ENCODE measurements at regions not wholly inside any gene's neighbourhood (a gene's known extent, or its start where the extent isn't known, plus 50 kb on each side); places are given as distances from the start of the nearest gene placed in this dataset.

DNA sequence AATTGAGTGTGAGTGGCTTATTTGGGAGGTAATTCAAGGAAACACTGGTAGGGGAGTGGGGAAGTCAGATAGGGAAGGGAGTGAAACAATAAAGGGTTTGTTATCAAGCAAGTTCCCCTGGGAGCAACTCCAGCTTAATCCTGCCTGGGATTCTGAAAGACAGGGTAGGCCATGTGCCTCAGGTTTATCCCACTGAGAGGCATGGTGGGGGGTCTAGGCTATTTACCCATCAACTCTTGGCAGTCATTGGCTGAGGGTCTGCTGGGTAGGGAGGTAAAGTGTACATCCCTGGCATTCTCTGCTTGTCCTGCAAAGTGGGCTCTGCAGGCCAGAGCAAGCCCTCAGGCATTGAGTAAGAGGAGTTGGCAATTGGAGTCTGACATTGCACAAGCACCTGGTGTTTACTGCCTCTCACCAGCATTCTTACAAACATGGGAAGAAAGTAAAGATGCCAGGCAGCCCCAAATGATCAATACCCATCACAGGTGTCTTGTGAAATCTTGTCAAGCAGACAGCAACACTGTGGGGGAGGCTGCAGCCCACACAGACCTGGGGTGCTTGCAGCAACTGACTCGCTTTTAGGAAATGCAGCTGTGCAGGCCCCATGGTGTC, 169.3 kb downstream of the KTN1 start:
- Histone ChIP-seq H3K27ac (ENCODE audit: low read length) (no peak overlapping the region), H3K9ac (ENCODE audit: low read length) (no peak overlapping the region), H3K79me2 (ENCODE audit: low read length) (no peaks in the 10 kb centered on the region), H4K20me1 (ENCODE audit: insufficient read depth, low read depth, low read length) (no peaks in the 10 kb centered on the region), H3K4me2 (ENCODE audit: low read depth, low read length, poor library complexity, severe bottlenecking) (no peak overlapping the region), H3K9me3 (ENCODE audit: low read length) (no peaks in the 10 kb centered on the region), H3K9me2 (replicated peaks; ENCODE audit: insufficient read depth, low read length) (no peaks in the 10 kb centered on the region), H3K27me3 (ENCODE audit: low read length) (no peaks in the 10 kb centered on the region), H3K4me3 (ENCODE audit: low read length) (no peak overlapping the region), H3K4me1 (ENCODE audit: low read length) (no peaks in the 10 kb centered on the region), H2AFZ (ENCODE audit: low read length) (no peak overlapping the region), H3K36me3 (ENCODE audit: insufficient read depth, low read length) (no peaks in the 10 kb centered on the region)
- no peak for DNase-seq

DNA sequence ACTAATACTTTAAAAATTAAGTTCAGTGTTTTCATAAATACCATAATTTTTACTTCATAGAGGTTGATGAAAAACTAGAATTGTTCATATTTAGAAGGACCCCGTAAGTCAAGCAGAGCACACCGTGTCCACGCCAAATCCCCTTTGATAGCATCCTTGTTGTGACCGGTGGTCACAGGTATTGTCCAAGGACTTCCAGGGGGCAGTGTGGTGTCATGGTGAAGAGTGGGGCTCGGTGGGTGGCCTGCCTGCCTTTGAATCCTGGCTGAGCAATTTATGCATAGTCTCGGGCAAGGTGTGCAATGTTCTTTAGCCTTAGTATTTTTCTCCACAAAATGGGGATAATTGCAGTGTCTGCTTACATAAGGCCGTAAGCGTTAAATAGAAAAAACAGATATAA, 169.9 kb downstream of the KTN1 start:
- Histone ChIP-seq H4K20me1 (ENCODE audit: insufficient read depth, low read depth, low read length) (no peaks in the 10 kb centered on the region), H3K27me3 (ENCODE audit: low read length) (no peaks in the 10 kb centered on the region), H3K4me2 (ENCODE audit: low read depth, low read length, poor library complexity, severe bottlenecking) (no peak overlapping the region), H2AFZ (ENCODE audit: low read length) (no peak overlapping the region), H3K27ac (ENCODE audit: low read length) (no peak overlapping the region), H3K9me2 (replicated peaks; ENCODE audit: insufficient read depth, low read length) (no peaks in the 10 kb centered on the region), H3K9ac (ENCODE audit: low read length) (no peak overlapping the region), H3K4me3 (ENCODE audit: low read length) (no peak overlapping the region), H3K4me1 (ENCODE audit: low read length) (no peaks in the 10 kb centered on the region), H3K9me3 (ENCODE audit: low read length) (no peaks in the 10 kb centered on the region), H3K79me2 (ENCODE audit: low read length) (no peaks in the 10 kb centered on the region), H3K36me3 (ENCODE audit: insufficient read depth, low read length) (no peaks in the 10 kb centered on the region)
- DNase-seq: no peak

DNA sequence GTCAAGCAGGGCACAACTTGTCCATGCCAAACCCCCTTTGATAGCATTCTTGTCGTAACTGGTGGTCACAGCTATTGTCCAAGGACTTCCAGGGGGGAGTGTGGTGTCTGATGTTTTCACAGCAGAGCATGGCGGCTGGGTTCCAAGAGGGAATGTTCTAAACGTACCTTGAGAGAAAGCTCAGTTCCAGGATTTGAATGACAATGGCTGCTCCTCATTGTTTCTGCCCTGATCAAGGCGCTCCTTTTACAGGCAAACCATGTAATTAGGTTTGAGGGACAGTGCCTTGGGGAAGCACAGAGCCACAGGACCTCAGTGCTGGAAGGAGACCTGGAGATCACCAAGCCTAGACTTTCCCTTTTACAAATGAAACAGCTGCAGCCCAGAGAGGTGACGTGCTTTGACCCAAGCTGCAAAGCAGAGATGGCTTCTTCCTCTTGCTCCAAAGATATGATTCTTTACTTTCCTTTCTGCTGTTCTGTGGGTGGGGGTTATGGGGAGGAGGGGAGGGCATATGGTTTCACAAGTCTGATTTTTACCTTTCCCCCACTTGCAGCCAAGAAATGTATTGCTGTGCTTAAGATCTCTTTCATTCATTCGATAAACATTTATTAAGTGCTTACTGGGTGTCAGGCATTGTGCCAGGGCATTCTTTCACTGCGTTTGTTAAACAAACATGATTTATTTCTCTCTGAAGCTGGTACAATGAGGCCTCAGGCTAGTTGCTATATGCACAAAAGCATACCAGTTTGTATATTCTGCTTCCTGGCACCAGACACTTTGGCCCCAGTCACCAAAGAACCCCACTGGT, 172.8 kb downstream of the KTN1 start:
- DNase-seq: no peak
- no peak overlapping the region for H3K9ac ChIP-seq (ENCODE audit: low read length)
- H3K9me2 ChIP-seq (replicated peaks; ENCODE audit: insufficient read depth, low read length): no peaks in the 10 kb centered on the region
- H2AFZ ChIP-seq (ENCODE audit: low read length): no peak overlapping the region
- no peak overlapping the region for H3K4me2 ChIP-seq (ENCODE audit: low read depth, low read length, poor library complexity, severe bottlenecking)
- H3K27me3 ChIP-seq (ENCODE audit: low read length): no peaks in the 10 kb centered on the region
- H3K4me3 ChIP-seq (ENCODE audit: low read length): no peak overlapping the region
- H3K36me3 ChIP-seq (ENCODE audit: insufficient read depth, low read length): no peaks in the 10 kb centered on the region
- H3K79me2 ChIP-seq (ENCODE audit: low read length): no peaks in the 10 kb centered on the region
- H3K27ac ChIP-seq (ENCODE audit: low read length): no peak overlapping the region
- H3K4me1 ChIP-seq (ENCODE audit: low read length): no peaks in the 10 kb centered on the region
- no peaks in the 10 kb centered on the region for H3K9me3 ChIP-seq (ENCODE audit: low read length)
- no peaks in the 10 kb centered on the region for H4K20me1 ChIP-seq (ENCODE audit: insufficient read depth, low read depth, low read length)

DNA sequence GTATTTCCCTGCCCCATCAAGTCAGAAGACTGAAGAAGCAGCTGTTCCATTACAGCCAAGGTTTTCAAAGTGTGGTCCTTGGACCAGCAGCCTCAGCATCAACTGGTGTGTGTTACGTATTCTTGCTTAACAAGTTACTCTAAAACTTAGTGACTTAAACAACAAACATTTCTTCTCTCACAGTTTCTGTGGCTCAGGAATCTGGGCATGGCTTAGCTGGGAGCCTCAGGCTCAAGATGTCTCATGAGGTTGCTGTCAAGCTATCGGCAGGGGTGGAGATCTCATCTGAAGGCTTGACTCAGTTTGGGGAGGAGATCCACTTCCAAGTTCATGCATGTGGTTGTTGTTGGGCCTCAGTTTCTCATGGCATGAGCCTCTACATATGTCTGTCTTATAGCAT, 174.5 kb downstream of the KTN1 start:
- Histone ChIP-seq H3K79me2 (ENCODE audit: low read length) (no peaks in the 10 kb centered on the region), H3K9ac (ENCODE audit: low read length) (no peak overlapping the region)

DNA sequence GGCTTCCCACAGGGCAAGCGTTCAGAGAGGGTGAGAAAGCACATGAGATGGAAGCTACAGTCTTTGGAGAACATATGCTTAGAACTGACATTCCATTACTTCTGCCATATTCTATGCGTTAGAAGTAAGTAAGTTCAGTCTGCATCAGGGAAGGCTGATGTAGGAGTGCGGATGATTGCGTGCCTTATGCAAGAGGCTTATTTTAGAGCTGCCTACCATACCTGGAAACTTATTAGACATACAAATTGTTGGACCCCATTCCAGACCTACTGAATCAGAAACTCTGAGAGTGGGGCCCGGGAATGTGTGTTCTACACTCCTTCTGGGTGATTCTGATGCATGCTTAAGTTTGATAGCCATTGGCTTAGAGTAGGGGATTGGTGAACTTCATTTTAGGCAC, 174.9 kb downstream of the KTN1 start:
- Histone ChIP-seq H3K36me3 (ENCODE audit: insufficient read depth, low read length) (no peaks in the 10 kb centered on the region), H3K27ac (ENCODE audit: low read length) (no peak overlapping the region), H3K79me2 (ENCODE audit: low read length) (no peaks in the 10 kb centered on the region), H2AFZ (ENCODE audit: low read length) (no peak overlapping the region), H3K4me1 (ENCODE audit: low read length) (no peaks in the 10 kb centered on the region), H3K9me2 (replicated peaks; ENCODE audit: insufficient read depth, low read length) (no peaks in the 10 kb centered on the region), H3K4me3 (ENCODE audit: low read length) (no peak overlapping the region), H3K27me3 (ENCODE audit: low read length) (no peaks in the 10 kb centered on the region), H3K4me2 (ENCODE audit: low read depth, low read length, poor library complexity, severe bottlenecking) (no peak overlapping the region), H4K20me1 (ENCODE audit: insufficient read depth, low read depth, low read length) (no peaks in the 10 kb centered on the region), H3K9ac (ENCODE audit: low read length) (no peak overlapping the region), H3K9me3 (ENCODE audit: low read length) (no peaks in the 10 kb centered on the region)
- no peak for DNase-seq

More for the DNA sequence above, 174.5 kb downstream of the KTN1 start:
- H3K9me3 ChIP-seq (ENCODE audit: low read length): no peaks in the 10 kb centered on the region
- H3K36me3 ChIP-seq (ENCODE audit: insufficient read depth, low read length): no peaks in the 10 kb centered on the region
- H4K20me1 ChIP-seq (ENCODE audit: insufficient read depth, low read depth, low read length): no peaks in the 10 kb centered on the region
- no peaks in the 10 kb centered on the region for H3K9me2 ChIP-seq (replicated peaks; ENCODE audit: insufficient read depth, low read length)
- no peak overlapping the region for H3K27ac ChIP-seq (ENCODE audit: low read length)
- H3K4me3 ChIP-seq (ENCODE audit: low read length): no peak overlapping the region
- no peak overlapping the region for H3K4me2 ChIP-seq (ENCODE audit: low read depth, low read length, poor library complexity, severe bottlenecking)
- no peak overlapping the region for H2AFZ ChIP-seq (ENCODE audit: low read length)
- H3K27me3 ChIP-seq (ENCODE audit: low read length): no peaks in the 10 kb centered on the region
- no peak for DNase-seq
- no peaks in the 10 kb centered on the region for H3K4me1 ChIP-seq (ENCODE audit: low read length)

DNA sequence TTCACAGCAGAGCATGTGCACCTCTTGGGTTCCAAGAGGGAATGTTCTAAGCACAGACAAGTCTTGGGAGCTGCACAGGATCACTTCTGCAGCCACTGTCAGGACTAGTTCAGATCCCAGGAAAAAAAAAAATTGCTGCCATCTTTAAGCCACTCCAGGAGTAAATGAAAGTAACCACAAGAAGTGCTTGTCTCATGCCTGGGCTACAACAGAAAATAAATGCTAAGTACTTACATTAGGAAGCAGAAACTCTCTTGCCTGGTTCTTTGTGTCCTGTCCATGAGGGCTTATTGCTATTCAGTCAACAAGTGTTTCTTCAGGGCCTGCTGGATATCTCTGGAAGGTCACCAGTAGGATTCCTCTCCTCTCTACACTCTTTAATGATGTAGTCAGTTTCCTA, 176.1 kb downstream of the KTN1 start:
- Histone ChIP-seq H3K4me3 (ENCODE audit: low read length) (no peak overlapping the region), H3K27ac (ENCODE audit: low read length) (no peak overlapping the region), H3K27me3 (ENCODE audit: low read length) (no peaks in the 10 kb centered on the region), H4K20me1 (ENCODE audit: insufficient read depth, low read depth, low read length) (no peaks in the 10 kb centered on the region), H3K4me1 (ENCODE audit: low read length) (no peaks in the 10 kb centered on the region), H3K9me2 (replicated peaks; ENCODE audit: insufficient read depth, low read length) (no peaks in the 10 kb centered on the region), H2AFZ (ENCODE audit: low read length) (no peak overlapping the region), H3K9me3 (ENCODE audit: low read length) (no peaks in the 10 kb centered on the region), H3K4me2 (ENCODE audit: low read depth, low read length, poor library complexity, severe bottlenecking) (no peak overlapping the region), H3K36me3 (ENCODE audit: insufficient read depth, low read length) (no peaks in the 10 kb centered on the region), H3K9ac (ENCODE audit: low read length) (no peak overlapping the region), H3K79me2 (ENCODE audit: low read length) (no peaks in the 10 kb centered on the region)
- DNase-seq: no peak

DNA sequence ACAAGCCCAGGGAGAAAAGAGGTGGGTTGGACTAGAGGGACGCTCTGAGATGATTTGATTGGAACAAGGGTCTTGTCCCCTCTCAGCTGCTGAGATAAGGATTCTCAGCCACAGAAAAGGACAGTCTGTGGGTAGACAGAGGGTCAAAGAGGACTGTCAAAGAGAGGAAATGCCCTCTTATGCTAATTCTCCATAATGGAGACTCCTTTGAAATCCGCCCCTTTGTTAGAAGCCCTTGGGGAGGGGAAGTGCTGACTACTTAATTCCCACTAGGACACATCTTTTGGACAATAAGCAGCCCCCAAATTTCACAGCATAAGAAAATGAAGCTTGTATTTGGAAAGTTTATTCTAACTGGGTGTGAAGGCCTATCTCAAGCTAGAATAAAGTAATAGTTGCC, 176.6 kb downstream of the KTN1 start:
- Histone ChIP-seq H3K27ac (ENCODE audit: low read length) (no peak overlapping the region), H2AFZ (ENCODE audit: low read length) (no peak overlapping the region), H4K20me1 (ENCODE audit: insufficient read depth, low read depth, low read length) (no peaks in the 10 kb centered on the region), H3K9ac (ENCODE audit: low read length) (no peak overlapping the region), H3K36me3 (ENCODE audit: insufficient read depth, low read length) (no peaks in the 10 kb centered on the region), H3K4me2 (ENCODE audit: low read depth, low read length, poor library complexity, severe bottlenecking) (no peak overlapping the region), H3K9me2 (replicated peaks; ENCODE audit: insufficient read depth, low read length) (no peaks in the 10 kb centered on the region), H3K4me1 (ENCODE audit: low read length) (no peaks in the 10 kb centered on the region), H3K4me3 (ENCODE audit: low read length) (no peak overlapping the region), H3K27me3 (ENCODE audit: low read length) (no peaks in the 10 kb centered on the region), H3K9me3 (ENCODE audit: low read length) (no peaks in the 10 kb centered on the region), H3K79me2 (ENCODE audit: low read length) (no peaks in the 10 kb centered on the region)
- no peak for DNase-seq

DNA sequence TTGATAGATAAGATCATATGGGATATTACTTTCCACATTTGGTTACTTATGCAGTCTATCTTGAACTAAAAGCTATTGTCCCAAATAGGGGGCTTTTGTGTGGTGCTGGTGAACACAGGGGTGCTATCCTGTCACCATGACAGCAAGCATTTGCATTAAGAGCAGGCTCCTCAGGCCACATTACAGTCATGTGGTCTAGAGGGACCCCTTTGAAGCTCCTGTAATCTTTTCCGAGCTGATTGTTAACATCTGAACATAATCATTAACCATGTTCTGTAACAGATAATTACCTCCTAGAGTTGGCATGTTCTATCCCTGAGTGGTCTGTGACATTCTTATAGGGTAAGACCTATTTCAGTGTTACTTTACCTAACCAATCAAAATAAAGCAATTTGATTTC, 178.8 kb downstream of the KTN1 start:
- H3K9me3 ChIP-seq (ENCODE audit: low read length): no peaks in the 10 kb centered on the region
- H3K4me1 ChIP-seq (ENCODE audit: low read length): no peaks in the 10 kb centered on the region
- no peaks in the 10 kb centered on the region for H3K9me2 ChIP-seq (replicated peaks; ENCODE audit: insufficient read depth, low read length)
- no peak overlapping the region for H3K4me3 ChIP-seq (ENCODE audit: low read length)
- H3K9ac ChIP-seq (ENCODE audit: low read length): no peak overlapping the region
- no peak overlapping the region for H3K4me2 ChIP-seq (ENCODE audit: low read depth, low read length, poor library complexity, severe bottlenecking)
- no peaks in the 10 kb centered on the region for H3K36me3 ChIP-seq (ENCODE audit: insufficient read depth, low read length)
- no peaks in the 10 kb centered on the region for H4K20me1 ChIP-seq (ENCODE audit: insufficient read depth, low read depth, low read length)
- no peaks in the 10 kb centered on the region for H3K27me3 ChIP-seq (ENCODE audit: low read length)
- H3K79me2 ChIP-seq (ENCODE audit: low read length): no peaks in the 10 kb centered on the region
- no peak for DNase-seq
- H2AFZ ChIP-seq (ENCODE audit: low read length): no peak overlapping the region
- no peak overlapping the region for H3K27ac ChIP-seq (ENCODE audit: low read length)

Data from Karpas-422 (cell line).